ENCODE measurements at regions not wholly inside any gene's neighbourhood (a gene's known extent, or its start where the extent isn't known, plus 50 kb on each side); places are given as distances from the start of the nearest gene placed in this dataset.

- no peak for TF ChIP-seq GATA2 (IDR thresholded peaks at IDR 0.05; ENCODE audit: low read depth, low read length)
- no peak for TF ChIP-seq GATA3 (IDR thresholded peaks at IDR 0.05; ENCODE audit: low read depth, low read length)
These were observed 60.8 kb upstream of the CTSC start for GRCh38 chr11:88398372-88398771.
